Lower leg skin (tissue), 4 donors: ENCODE measurements at regions not wholly inside any gene's neighbourhood (a gene's known extent, or its start where the extent isn't known, plus 50 kb on each side); places are given as distances from the start of the nearest gene placed in this dataset.
A peak's percentile ranks its signal among the peaks of the same experiment; 100 is the strongest.

ENCODE experiments used
- DNase-seq, 2 donors: peaks; one replicate each; pipeline ENCODE4 v3.0.0-alpha.2; 2019; ENCODE audit warnings: low spot score in 2 of 2
- H3K4me3 ChIP-seq: fragments of 200-600 bp; sonication (generic); 2 replicates; pipeline ENCODE4 v1.5.1; 2017; ENCODE audit warnings: mild to moderate bottlenecking, low read depth; ENCODE audit not compliant: poor library complexity, severe bottlenecking
- CTCF ChIP-seq, 3 donors: fragments of 450-650 bp; IDR thresholded peaks; one replicate each; pipeline ENCODE4 v1.5.1; 2016; ENCODE audit warnings: antibody characterized with exemption in 3 of 3, mild to moderate bottlenecking in 3 of 3, moderate library complexity in 2 of 3
- POLR2A ChIP-seq, 2 donors: fragments of 450-650 bp; IDR thresholded peaks; one replicate each; pipeline ENCODE4 v1.6.1; 2016 to 2017; ENCODE audit warnings: antibody characterized with exemption in 2 of 2, mild to moderate bottlenecking in 1 of 2, moderate library complexity in 1 of 2
- WGBS, 2 donors: methylation state at CpG; one replicate each; pipeline ENCODE4 v1.1.5; 2018; 5-methylcytosine and 5-hydroxymethylcytosine counted together
- intact Hi-C: fragments of 100-400 bp; cut with DNase I; formaldehyde crosslinking; loops from one replicate; pipeline ENCODE4 v1.15.0; 2023; ENCODE audit warnings: low total_unique reads

- intact Hi-C loops: no loop called here
- WGBS, 2 donors: 79 to 84% methylated on average over 9 to 11 of the region's 11 CpGs
- no peak for TF ChIP-seq CTCF (IDR thresholded peaks at IDR 0.05)
- no peak for TF ChIP-seq POLR2A (IDR thresholded peaks at IDR 0.05)
- no peak overlapping the region for H3K4me3 ChIP-seq
- DNase-seq: no peak
Measured at GRCh38 chr14:105849933-105850626, 323.7 kb downstream of the TMEM121 start.

DNA sequence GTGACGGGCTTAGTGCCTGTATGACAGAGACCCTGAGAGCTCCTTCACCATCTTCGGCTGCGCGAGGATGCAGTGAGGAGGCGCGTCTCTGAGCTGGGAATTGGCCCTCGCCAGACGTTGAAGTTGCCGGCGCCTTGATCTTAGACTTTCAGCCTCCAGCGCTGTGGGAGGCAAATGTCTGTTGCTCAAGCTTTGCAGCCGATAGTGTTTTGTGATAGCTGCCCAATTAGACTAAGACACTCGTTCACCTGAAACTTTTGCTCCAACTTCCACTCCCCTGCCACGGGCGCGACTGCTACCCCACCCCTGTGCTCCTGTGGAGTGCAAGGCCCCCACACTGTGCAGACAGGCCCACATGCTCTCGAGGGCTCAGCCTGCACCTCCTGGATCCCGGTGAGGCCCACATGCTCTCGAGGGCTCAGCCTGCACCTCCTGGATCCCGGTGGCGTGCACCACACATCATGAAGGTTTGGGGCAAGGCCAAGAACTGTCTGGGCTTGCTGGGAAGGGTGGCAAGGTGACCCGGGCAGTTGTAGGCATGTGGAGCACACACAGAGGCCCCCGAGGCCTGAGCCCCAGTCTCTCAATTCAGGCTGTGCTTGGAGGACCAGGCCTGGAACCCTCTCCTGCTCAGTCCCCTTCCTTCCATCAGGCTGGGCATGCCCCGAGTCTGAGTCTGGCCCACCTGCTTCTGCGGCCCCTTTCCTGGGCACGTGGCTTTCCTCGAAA is 324.6 kb downstream of the TMEM121 start:
- WGBS, 2 donors: 83 to 91% methylated on average over 21 to 27 of the region's 27 CpGs
- no peak for TF ChIP-seq POLR2A (IDR thresholded peaks at IDR 0.05)
- no peak for TF ChIP-seq CTCF (IDR thresholded peaks at IDR 0.05)
- DNase-seq: peak in 1 of 2 donors; percentile 60
- H3K4me3 ChIP-seq: no peak overlapping the region
- intact Hi-C loops: no loop called here

DNA sequence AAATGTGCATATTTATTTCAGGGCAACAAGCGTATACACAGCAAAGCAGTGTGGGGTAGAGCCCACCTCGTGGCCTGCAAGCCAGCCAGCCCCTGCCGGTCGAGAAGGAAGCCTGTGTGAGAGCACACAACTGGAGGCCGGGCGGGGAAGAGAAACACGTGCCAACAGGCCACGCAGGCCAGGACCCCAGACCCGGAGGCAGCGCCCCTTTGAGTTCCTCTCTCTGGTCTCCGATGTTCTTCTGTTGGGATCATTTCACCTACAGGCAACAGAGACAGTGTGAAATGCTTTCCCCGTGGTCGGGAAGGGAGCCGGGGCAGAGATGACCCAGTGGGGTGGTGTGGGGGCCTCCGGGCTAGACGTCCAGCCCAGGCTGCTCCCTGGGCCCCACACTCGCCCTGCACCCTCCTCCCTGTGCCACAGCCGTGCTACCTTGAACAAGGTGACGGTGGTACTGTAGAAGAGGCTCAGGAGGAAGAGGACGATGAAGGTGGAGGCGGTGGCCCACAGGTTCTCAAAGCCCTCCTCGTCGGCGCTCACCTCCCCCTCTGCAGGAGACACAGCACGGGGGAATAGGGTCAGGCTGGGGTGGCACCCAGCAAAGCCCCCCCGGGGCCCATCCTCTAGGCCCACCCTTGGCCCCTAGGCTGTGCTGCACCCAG is 325.5 kb downstream of the TMEM121 start:
- TF ChIP-seq CTCF (IDR thresholded peaks at IDR 0.05) (no peak), POLR2A (IDR thresholded peaks at IDR 0.05) (no peak)
- H3K4me3 ChIP-seq: no peak overlapping the region
- no peak for DNase-seq
- intact Hi-C loops: no loop called here
- 82 to 89% methylated on average over 26 of the region's 26 CpGs for WGBS, 2 donors

DNA sequence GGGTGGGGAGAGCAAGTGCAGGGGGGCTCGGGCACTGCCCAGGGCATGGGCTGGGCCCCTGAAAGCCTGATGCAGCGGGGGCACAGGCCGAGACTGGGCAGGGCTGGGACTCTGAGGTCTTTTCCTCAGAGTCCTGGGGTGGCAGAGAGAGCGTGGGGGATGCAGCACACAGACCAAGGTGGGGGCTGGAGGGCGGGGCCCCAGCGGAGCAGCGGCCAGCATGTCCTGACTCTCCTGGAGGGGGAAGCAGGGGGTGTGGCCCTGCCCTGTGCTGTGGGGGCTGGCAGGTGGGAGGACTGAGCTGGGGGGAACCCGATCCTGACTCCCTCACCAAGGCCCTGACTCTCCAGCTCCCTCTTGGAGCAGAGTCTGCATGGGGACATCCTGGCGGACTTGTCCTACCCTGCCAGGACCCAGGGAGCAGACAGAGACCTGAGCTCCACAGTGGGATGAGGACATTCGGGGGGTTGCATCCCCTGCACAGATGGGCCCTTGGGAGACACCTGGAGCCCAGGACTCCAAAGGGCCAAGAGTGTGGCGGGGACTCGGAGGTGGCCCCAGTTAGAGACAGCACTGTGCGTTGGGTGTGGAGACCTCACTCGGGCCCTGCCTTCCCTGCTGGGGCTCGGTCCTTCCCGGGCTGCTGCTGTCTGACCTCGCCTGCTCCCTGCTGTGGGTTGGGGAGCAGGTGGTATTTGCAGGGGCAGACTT is 326.1 kb downstream of the TMEM121 start:
- intact Hi-C loops: no loop called here
- H3K4me3 ChIP-seq: no peak overlapping the region
- DNase-seq: no peak
- TF ChIP-seq CTCF (IDR thresholded peaks at IDR 0.05): no peak
- TF ChIP-seq POLR2A (IDR thresholded peaks at IDR 0.05): no peak
- WGBS, 2 donors: 77 to 78% methylated on average over 15 of the region's 17 CpGs

- WGBS, 2 donors: 72 to 88% methylated on average over 15 to 16 of the region's 16 CpGs
- H3K4me3 ChIP-seq: no peak overlapping the region
- DNase-seq: no peak
- no peak for TF ChIP-seq CTCF (IDR thresholded peaks at IDR 0.05)
- no peak for TF ChIP-seq POLR2A (IDR thresholded peaks at IDR 0.05)
- intact Hi-C loops: no loop called here
Measured at GRCh38 chr14:105853089-105853906, 326.9 kb downstream of the TMEM121 start.
